HG02870 (cell line): ENCODE measurements at regions not wholly inside any gene's neighbourhood (a gene's known extent, or its start where the extent isn't known, plus 50 kb on each side); places are given as distances from the start of the nearest gene placed in this dataset.

Experiments used
- ATAC-seq: cut with Tn5 transposase; IDR thresholded peaks from one replicate; pipeline ENCODE4 v1.9.1; 2021; ENCODE audit warnings: mild to moderate bottlenecking, moderate library complexity; ENCODE audit not compliant: unreplicated experiment

GRCh38 chr5:74075501-74076484 is 449.8 kb downstream of the ARHGEF28 start:
- ATAC-seq: no peak

GRCh38 chr5:74074111-74074510 is 448.1 kb downstream of the ARHGEF28 start:
- no peak for ATAC-seq

- no peak for ATAC-seq
Observed at GRCh38 chr5:74073257-74073656, 447.3 kb downstream of the ARHGEF28 start.

DNA sequence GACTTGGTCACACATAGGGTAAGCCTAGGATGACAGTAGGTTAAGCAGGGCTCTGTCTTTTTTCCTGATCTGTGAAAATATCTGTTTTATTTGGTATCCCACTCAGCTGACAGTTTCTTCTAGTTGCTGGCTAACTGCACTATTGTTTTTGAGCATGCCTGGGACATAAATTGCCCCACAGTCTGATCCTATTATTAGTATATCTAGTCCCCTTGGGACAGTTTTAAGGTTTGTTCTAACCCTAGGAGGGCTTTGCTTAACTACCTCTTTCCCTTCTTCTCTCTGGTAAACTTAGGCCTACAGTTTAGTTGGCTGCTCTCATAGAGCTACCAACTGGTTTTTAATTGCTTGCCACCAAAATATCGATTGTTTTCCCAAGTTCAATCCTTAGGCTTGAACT is 446.6 kb downstream of the ARHGEF28 start:
- ATAC-seq: no peak

GRCh38 chr5:74070766-74071165 is 444.8 kb downstream of the ARHGEF28 start:
- ATAC-seq: no peak

GRCh38 chr5:74069741-74070140 is 443.7 kb downstream of the ARHGEF28 start:
- no peak for ATAC-seq

GRCh38 chr5:74067748-74068541 is 441.9 kb downstream of the ARHGEF28 start:
- no peak for ATAC-seq

DNA sequence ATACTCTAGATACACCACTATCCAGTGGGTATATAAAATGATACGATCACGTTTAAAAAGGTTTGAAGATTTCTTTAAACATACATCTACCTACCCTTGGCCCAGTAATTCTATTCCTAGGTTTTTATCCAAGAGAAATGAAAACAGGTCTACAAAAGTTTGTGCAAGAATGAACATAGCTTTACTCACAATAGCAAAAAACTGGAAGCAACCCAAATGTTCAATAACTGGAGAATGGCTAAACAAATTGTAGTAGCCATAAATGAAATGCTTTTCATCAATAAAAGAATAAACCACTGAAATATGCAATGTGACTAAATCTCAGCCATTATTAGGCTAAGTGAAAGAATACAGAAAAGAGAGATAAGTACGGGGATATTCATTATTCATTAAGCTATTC is 438.9 kb downstream of the ARHGEF28 start:
- no peak for ATAC-seq

DNA sequence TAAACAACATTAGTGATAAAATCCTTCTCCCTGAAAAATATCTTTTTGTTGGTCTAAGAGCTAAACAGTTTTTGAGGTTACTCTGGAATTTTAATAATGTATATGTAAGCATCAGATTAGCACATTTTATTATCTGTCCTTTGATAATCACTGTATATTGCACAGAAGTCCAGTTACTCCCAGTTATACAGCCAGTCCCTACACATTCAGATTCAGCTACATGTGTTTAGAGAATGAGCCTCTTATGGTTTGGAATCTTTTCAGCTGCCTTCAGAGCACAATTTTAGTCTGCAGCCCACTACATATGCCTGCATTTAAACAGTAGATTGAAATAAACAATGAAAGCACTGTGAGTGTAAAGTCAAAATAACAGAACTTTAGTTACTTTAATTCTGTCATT is 438.2 kb downstream of the ARHGEF28 start:
- ATAC-seq: no peak

- ATAC-seq: no peak
Observed at GRCh38 chr5:74063821-74064220, 437.8 kb downstream of the ARHGEF28 start.

DNA sequence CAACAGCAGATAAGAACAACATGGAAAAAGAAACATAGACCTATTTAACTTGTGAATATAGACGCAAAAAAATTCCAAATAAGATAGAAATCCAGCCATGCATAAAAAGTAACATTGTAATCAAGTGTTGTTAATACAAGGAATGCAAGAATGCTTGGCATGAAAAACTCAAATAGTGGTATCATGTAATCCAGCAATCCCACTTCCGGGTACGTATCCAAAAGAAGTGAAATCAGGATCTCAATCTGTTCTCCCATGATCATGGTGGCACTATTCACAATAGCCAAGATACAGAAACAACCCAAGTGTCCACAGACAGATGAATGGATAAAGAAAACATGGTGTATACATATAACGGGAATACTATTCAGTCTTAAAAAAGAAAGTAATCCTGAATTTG is 437.4 kb downstream of the ARHGEF28 start:
- no peak for ATAC-seq

DNA sequence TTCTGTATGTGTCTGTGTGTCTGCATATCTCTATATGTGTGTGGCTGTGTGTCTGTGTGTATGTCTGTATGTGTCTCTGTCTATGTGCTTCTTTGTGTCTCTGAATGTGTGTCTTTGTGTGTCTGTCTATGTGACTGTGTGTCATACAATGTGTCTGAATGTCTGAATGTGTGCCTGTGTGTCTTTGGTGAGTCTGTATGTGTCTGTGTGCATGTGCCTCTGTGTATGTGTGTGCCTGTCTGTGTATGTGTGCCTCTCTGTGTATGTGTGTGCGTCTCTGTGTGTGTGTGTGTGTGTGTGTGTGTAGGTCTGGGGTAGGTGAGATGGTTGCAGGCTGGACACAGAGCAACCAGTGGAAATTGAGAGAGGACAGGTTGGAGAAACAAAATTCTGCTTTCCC is 435.3 kb downstream of the ARHGEF28 start:
- no peak for ATAC-seq

DNA sequence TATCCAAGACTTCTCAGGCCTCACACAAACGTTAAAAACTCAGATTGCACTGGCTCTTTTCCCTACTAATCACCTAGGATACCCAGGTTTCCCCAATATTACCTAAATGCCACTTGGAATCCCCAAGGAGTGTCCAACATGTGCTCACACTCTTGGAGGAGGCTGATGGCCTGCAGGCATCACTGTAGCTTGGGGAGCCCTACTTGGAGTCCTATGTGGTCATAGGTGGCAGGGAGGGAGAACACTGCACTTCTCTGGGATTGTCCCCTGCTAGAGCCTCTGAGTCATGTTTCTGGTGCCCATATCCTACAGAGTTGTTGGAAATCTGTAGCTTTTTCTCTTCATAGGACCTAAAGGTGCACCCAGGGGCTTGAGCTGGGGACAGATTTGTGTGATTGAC is 433.7 kb downstream of the ARHGEF28 start:
- ATAC-seq: no peak

DNA sequence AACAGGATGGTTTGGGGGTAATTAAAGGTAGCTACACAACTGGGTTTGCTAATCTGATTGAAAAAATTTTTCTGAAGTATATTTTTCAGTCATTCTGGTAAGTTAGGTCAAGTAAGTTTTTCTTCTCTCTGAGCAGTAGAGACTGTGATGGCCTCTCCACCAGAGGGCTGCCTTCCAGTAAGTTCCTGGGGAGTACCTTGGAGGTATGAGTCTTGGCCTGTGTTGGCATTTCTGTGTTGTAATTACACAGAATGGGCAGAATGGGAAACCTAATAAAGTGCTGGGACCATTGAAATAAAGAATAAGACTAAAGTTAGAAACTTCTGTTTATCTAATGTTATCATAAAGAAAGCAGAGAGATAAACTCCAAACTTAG is 430.8 kb downstream of the ARHGEF28 start:
- no peak for ATAC-seq

DNA sequence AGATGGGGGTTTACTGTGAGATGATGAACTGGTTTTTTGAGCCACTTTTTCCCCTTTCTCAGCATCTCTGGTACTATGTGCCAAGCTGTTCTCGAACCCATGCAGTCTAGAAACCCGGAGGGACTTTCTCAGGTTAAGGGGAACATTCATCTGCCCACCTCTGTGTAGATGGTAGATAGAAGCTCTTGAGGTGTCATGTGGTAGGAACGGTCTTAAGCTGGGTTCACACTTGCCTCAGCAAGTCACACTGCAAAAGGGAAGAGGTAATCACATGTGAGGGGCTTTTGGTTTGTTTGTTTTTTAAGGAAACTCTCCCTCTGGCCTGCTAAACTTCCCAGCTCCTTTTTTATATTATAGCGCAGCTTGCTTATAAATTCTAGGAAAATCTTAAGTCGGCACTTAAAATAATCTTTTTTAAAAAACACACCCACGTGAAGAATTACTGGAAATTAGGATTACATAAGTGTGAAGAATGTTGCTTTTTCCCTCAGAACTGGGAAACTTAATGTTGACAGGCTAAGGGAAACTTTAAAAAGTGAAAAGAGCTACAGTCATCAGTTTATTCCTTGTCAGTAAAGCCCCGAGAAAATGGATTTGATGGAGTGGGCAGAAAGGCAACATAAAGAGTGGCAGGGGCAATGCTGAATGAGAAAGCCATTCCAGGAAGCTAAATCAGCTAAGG is 430.3 kb downstream of the ARHGEF28 start:
- ATAC-seq: no peak

GRCh38 chr5:74055486-74056106 is 429.6 kb downstream of the ARHGEF28 start:
- ATAC-seq: no peak

GRCh38 chr5:74054641-74055421 is 428.8 kb downstream of the ARHGEF28 start:
- ATAC-seq: no peak

DNA sequence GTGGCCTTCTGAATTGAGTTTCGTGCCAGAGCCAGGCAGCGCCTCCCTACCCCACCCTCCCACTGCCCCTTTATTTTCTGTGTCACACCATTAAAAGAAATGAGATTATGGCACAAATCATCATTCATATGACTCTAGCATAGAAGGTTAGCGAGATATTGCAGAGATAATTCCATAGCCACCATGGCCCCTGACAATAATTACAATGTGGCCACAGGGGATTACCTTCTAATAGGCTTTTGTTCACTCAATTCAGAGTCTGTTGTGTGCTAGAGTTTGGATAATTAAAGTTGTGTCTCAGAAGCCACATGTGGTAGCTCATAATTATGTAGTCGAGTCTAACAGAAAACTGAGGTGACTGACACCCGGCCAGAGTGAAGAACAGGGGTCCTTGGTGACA is 428.1 kb downstream of the ARHGEF28 start:
- ATAC-seq: no peak

GRCh38 chr5:74052441-74053221 is 426.6 kb downstream of the ARHGEF28 start:
- ATAC-seq: no peak
